Ureter (tissue), 1 donor: ENCODE measurements at regions not wholly inside any gene's neighbourhood (a gene's known extent, or its start where the extent isn't known, plus 50 kb on each side); places are given as distances from the start of the nearest gene placed in this dataset.

Experiments
- DNase-seq: peaks from one replicate; pipeline ENCODE4 v3.0.0-alpha.2; 2020; ENCODE audit warnings: low spot score
- donor health status: DM: yes; HTN: yes; CAD: no.

GRCh38 chr4:63632858-63633257 lies 776.4 kb downstream of the TECRL start:
- DNase-seq, result no peak

DNA sequence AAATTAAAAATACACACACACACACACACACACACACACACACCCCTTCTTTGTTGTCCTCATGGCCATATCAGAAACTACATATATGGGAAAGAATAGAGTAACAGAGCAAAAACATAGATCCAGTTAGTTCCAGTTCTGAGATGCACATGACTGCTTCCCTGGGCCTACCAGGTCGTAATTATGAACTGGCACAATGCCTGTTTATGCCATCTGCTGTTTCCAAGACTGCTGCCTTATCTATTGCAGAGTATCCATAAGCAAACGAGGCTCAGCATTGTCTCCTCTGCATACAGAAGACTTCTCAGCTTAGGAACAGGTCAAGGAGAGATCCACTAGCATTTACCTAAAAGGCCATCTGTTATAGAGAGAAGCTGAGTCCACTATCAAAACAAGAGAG lies 789.0 kb downstream of the TECRL start:
- no peak for DNase-seq

- DNase-seq, result no peak
These were observed 789.5 kb downstream of the TECRL start for GRCh38 chr4:63619771-63620170.

GRCh38 chr4:63618883-63619718 lies 790.1 kb downstream of the TECRL start:
- DNase-seq, result no peak

GRCh38 chr4:63607169-63607872 lies 801.9 kb downstream of the TECRL start:
- no peak for DNase-seq

- no peak for DNase-seq
These were observed 819.5 kb downstream of the TECRL start for GRCh38 chr4:63589796-63590195.

- no peak for DNase-seq
These were observed 825.7 kb downstream of the TECRL start for GRCh38 chr4:63583561-63583960.

GRCh38 chr4:63583007-63583406 lies 826.2 kb downstream of the TECRL start:
- DNase-seq, result no peak

DNA sequence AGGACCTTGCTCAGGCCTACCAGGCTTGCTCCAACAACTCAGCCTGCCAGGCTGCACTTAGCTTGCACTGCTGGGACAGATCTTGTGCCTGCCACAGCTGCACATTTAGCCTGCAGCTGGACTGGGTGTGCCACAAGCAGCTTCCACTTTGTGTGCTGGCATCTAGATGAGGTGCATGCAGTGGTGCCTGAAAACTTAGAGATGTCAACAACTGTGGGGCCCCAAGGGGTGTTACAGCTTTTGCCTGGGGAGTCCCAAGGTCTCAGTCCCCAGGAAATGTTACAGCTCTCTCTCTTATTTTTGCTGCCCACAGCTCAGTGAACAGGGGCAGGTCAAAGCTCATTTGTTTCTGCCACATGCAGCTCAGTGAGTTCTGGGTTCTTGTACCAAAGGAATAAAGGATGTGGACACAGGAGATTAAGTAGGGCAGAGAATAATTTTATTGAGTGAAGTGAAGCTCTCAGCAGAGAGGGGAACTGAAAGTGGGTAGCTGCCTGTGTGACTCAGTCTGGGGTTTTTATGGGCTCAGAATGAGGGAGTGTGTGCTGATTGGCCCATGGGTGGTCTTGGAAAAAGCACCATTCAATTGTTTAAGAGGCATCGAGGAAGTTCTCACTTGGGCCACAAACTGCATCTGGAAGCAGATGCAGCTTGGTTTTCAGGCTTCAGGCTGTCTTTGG lies 828.3 kb downstream of the TECRL start:
- DNase-seq, result no peak

DNA sequence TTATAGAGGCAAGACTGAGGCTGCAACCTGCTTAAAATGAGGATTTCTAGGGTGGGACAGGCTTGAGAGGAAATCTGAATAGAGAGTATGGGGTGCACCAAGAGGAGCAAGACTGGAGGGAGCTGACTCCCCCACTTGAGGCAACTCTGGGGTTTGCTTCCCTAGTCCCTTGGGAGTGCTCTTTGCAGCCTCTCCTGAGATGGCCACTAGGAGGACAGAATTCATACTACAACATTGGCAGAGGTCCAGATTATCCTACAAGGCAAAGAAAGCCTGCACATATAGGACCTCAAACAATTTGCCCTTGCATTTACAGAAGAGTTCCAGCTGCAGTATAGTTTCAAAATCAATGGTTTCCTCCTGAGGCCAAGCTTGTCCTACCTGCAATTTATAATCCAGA lies 830.9 kb downstream of the TECRL start:
- no peak for DNase-seq

DNA sequence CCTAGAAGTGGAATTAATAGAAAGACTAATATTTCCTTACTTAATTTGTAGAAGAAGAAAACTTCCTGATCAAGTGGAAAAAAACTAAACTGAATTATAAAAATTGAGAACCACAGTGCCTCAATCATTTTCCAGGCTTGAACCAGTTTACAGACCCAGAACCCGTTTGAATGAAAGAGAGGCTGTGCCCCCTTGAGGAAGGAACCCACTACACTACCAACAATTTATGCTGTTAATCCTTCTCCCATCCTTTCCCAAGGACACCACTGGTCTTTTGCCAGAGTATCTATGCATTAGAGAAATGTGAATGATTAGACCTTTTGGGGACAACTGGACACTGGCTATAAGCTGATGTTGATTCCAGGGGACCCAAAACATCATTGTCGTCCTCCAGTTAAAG lies 842.6 kb downstream of the TECRL start:
- no peak for DNase-seq

GRCh38 chr4:63563288-63564014 lies 845.8 kb downstream of the TECRL start:
- DNase-seq, result no peak

GRCh38 chr4:63558709-63559108 lies 850.5 kb downstream of the TECRL start:
- DNase-seq, result no peak

DNA sequence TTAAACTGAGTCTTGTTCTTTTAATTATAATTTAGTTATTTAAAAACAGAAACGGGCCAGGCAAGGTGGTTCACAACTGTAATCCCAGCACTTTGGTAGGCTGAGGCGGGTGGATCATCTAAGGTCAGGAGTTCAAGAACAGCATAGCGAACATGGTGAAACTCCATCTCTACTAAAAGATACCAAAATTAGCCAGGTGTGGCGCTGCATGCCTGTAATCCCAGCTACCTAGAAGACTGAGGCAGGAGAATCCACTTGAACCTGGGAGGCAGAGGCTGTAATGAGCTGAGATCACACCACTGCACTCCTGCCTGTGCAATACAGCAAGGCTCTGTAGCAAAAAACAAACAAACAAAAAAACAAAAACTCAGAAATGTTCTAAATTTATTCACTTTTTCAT lies 852.9 kb downstream of the TECRL start:
- DNase-seq, result no peak

- no peak for DNase-seq
These were observed 856.1 kb downstream of the TECRL start for GRCh38 chr4:63553123-63553522.

DNA sequence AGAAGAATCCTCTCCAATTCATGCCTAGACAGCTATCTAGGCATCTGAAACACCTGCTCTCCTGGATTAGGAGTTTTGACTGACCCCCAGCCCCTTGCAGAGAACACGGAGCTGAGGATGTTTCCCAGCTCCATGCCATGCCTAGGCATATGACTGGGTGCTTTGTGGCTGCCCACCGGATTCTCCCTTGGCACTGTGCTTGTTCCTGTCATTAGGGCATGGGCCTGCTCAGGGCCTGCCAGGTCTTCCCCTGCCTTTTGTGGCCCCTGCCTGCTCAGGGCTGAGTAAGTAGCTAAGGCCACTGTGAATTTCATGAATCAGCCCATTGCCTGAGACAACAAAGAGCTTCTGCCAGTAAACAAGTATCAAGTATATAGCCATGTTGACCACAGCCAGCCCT lies 867.4 kb downstream of the TECRL start:
- DNase-seq, result no peak

DNA sequence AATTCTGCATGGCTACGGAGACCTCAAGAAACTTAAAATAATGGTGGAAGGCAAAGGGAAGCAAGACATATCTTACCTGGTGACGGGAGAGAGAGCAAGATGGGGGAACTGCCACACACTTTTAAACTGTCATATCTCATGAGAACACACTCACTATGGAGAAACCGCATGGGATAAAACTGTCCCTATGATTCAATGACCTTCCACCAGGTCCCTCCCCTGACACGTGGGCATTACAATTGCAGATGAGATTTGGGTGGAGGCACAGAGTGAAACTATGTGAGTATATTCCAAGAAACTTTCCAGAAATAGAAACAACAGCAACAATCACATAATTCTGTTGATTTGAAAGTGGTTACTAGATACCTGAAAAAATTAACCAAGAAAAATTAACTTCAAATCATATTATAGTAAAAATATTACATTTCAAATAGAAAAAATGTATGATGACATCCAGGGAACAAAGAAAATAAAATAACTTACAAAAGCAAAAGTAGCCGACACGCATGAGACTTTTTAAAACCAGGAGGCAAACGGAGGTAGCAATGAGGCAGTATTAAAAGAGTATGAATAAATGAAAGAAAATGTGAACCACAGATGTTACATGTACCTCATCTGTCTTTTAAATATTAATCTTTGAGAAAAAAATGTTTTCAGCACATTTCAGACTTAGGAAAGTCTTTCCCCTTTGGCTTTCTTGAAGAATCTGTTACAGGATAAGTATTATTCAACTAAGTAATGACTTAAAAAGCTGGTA lies 879.5 kb downstream of the TECRL start:
- DNase-seq, result no peak

- DNase-seq, result no peak
These were observed 880.8 kb downstream of the TECRL start for GRCh38 chr4:63528256-63528991.

GRCh38 chr4:63526251-63526650 lies 883.0 kb downstream of the TECRL start:
- DNase-seq, result no peak

GRCh38 chr4:63524764-63525163 lies 884.5 kb downstream of the TECRL start:
- DNase-seq, result no peak
